Skeletal muscle satellite cell (primary cell): ENCODE measurements at regions not wholly inside any gene's neighbourhood (a gene's known extent, or its start where the extent isn't known, plus 50 kb on each side); places are given as distances from the start of the nearest gene placed in this dataset.

Source experiments
- H3K27me3 ChIP-seq: 2 replicates; pipeline ENCODE4 v1.7.0; 2013; ENCODE audit warnings: low read length; ENCODE audit not compliant: control insufficient read depth, insufficient read depth
- H3K36me3 ChIP-seq: 2 replicates; pipeline ENCODE4 v1.7.0; 2013; ENCODE audit warnings: mild to moderate bottlenecking, control low read depth, low read length; ENCODE audit not compliant: insufficient read depth
- H3K4me1 ChIP-seq: 2 replicates; pipeline ENCODE4 v1.7.0; 2013; ENCODE audit warnings: low read length; ENCODE audit not compliant: control insufficient read depth, insufficient read depth
- H3K4me2 ChIP-seq: 2 replicates; pipeline ENCODE4 v1.7.0; 2013; ENCODE audit warnings: mild to moderate bottlenecking, low read length
- H3K4me3 ChIP-seq: 2 replicates; pipeline ENCODE4 v1.7.0; 2013; ENCODE audit warnings: low read length
- H3K9ac ChIP-seq: 2 replicates; pipeline ENCODE4 v1.7.0; 2013; ENCODE audit warnings: mild to moderate bottlenecking, low read depth, low read length, moderate library complexity
- H3K9me3 ChIP-seq: replicated peaks from 2 replicates; pipeline ENCODE4 v1.7.0; 2013; ENCODE audit warnings: mild to moderate bottlenecking, control low read depth, low read length

GRCh38 chr7:52253953-52254352 lies 781.5 kb upstream of the POM121L12 start:
- Histone ChIP-seq H3K4me2 (no peak overlapping the region), H3K9ac (no peak overlapping the region), H3K4me1 (no peaks in the 10 kb centered on the region), H3K36me3 (no peaks in the 10 kb centered on the region), H3K9me3 (peaks cover 3% of the 10 kb centered on the region), H3K27me3 (no peaks in the 10 kb centered on the region), H3K4me3 (no peak overlapping the region)

GRCh38 chr7:52249741-52250140 lies 785.7 kb upstream of the POM121L12 start:
- Histone ChIP-seq H3K9ac (no peak overlapping the region), H3K9me3 (peaks cover 5% of the 10 kb centered on the region), H3K27me3 (no peaks in the 10 kb centered on the region), H3K4me3 (no peak overlapping the region), H3K4me2 (no peak overlapping the region), H3K36me3 (no peaks in the 10 kb centered on the region), H3K4me1 (no peaks in the 10 kb centered on the region)

GRCh38 chr7:52247518-52247917 lies 787.9 kb upstream of the POM121L12 start:
- H3K27me3 ChIP-seq: no peaks in the 10 kb centered on the region
- H3K9me3 ChIP-seq: peaks cover 9% of the 10 kb centered on the region
- no peak overlapping the region for H3K9ac ChIP-seq
- no peak overlapping the region for H3K4me2 ChIP-seq
- no peaks in the 10 kb centered on the region for H3K36me3 ChIP-seq
- no peaks in the 10 kb centered on the region for H3K4me1 ChIP-seq
- no peak overlapping the region for H3K4me3 ChIP-seq

- Histone ChIP-seq H3K9me3 (peaks cover 4% of the 10 kb centered on the region), H3K27me3 (no peaks in the 10 kb centered on the region), H3K4me2 (no peak overlapping the region), H3K4me1 (no peaks in the 10 kb centered on the region), H3K9ac (no peak overlapping the region), H3K4me3 (no peak overlapping the region), H3K36me3 (no peaks in the 10 kb centered on the region)
Observed at GRCh38 chr7:52243685-52244084, 791.7 kb upstream of the POM121L12 start.

- H3K4me2 ChIP-seq: no peak overlapping the region
- no peaks in the 10 kb centered on the region for H3K4me1 ChIP-seq
- H3K27me3 ChIP-seq: no peaks in the 10 kb centered on the region
- peaks cover 7% of the 10 kb centered on the region for H3K9me3 ChIP-seq
- no peaks in the 10 kb centered on the region for H3K36me3 ChIP-seq
- no peak overlapping the region for H3K9ac ChIP-seq
- H3K4me3 ChIP-seq: no peak overlapping the region
Observed at GRCh38 chr7:52233248-52233647, 802.2 kb upstream of the POM121L12 start.

GRCh38 chr7:52211930-52212329 lies 823.5 kb upstream of the POM121L12 start:
- Histone ChIP-seq H3K4me1 (no peaks in the 10 kb centered on the region), H3K36me3 (no peaks in the 10 kb centered on the region), H3K4me2 (no peak overlapping the region), H3K4me3 (no peak overlapping the region), H3K27me3 (no peaks in the 10 kb centered on the region), H3K9ac (no peak overlapping the region), H3K9me3 (peaks cover 3% of the 10 kb centered on the region)

- Histone ChIP-seq H3K27me3 (no peaks in the 10 kb centered on the region), H3K4me3 (no peak overlapping the region), H3K9ac (no peak overlapping the region), H3K4me1 (no peaks in the 10 kb centered on the region), H3K9me3 (peaks cover 3% of the 10 kb centered on the region), H3K36me3 (no peaks in the 10 kb centered on the region), H3K4me2 (no peak overlapping the region)
Observed at GRCh38 chr7:52209614-52210013, 825.8 kb upstream of the POM121L12 start.

- Histone ChIP-seq H3K27me3 (no peaks in the 10 kb centered on the region), H3K9me3 (no peaks in the 10 kb centered on the region), H3K4me3 (no peak overlapping the region), H3K36me3 (no peaks in the 10 kb centered on the region), H3K9ac (no peak overlapping the region), H3K4me1 (no peaks in the 10 kb centered on the region), H3K4me2 (no peak overlapping the region)
Observed at GRCh38 chr7:52197221-52197620, 838.2 kb upstream of the POM121L12 start.

- Histone ChIP-seq H3K27me3 (no peaks in the 10 kb centered on the region), H3K36me3 (no peaks in the 10 kb centered on the region), H3K4me1 (no peaks in the 10 kb centered on the region), H3K9ac (no peak overlapping the region), H3K4me2 (no peak overlapping the region), H3K9me3 (no peaks in the 10 kb centered on the region), H3K4me3 (no peak overlapping the region)
Observed at GRCh38 chr7:52195664-52196063, 839.8 kb upstream of the POM121L12 start.

- Histone ChIP-seq H3K9ac (no peak overlapping the region), H3K4me3 (no peak overlapping the region), H3K4me2 (no peak overlapping the region), H3K4me1 (no peaks in the 10 kb centered on the region), H3K36me3 (no peaks in the 10 kb centered on the region), H3K9me3 (no peaks in the 10 kb centered on the region), H3K27me3 (no peaks in the 10 kb centered on the region)
Observed at GRCh38 chr7:52189153-52189778, 846.2 kb upstream of the POM121L12 start.

GRCh38 chr7:52184006-52184703 lies 851.3 kb upstream of the POM121L12 start:
- H3K36me3 ChIP-seq: no peaks in the 10 kb centered on the region
- H3K4me1 ChIP-seq: no peaks in the 10 kb centered on the region
- H3K9me3 ChIP-seq: no peaks in the 10 kb centered on the region
- no peak overlapping the region for H3K4me2 ChIP-seq
- no peak overlapping the region for H3K4me3 ChIP-seq
- H3K9ac ChIP-seq: no peak overlapping the region
- H3K27me3 ChIP-seq: no peaks in the 10 kb centered on the region

- Histone ChIP-seq H3K9me3 (no peaks in the 10 kb centered on the region), H3K4me2 (no peak overlapping the region), H3K36me3 (no peaks in the 10 kb centered on the region), H3K4me3 (no peak overlapping the region), H3K4me1 (no peaks in the 10 kb centered on the region), H3K9ac (no peak overlapping the region), H3K27me3 (no peaks in the 10 kb centered on the region)
Observed at GRCh38 chr7:52179934-52180333, 855.5 kb upstream of the POM121L12 start.
